Activated CD4-positive, alpha-beta T cell treated with anti-CD3 and anti-CD28 coated beads, Interleukin-2, amount 10 ng/mL, durations not matched to agents 24 days and 14 days (primary cell): ENCODE measurements at regions not wholly inside any gene's neighbourhood (a gene's known extent, or its start where the extent isn't known, plus 50 kb on each side); places are given as distances from the start of the nearest gene placed in this dataset.

ENCODE experiments used
- DNase-seq: peaks from one replicate; pipeline ENCODE4 v3.0.0; 2022
- H3K27ac Mint-ChIP-seq: one replicate; pipeline ENCODE4 v1.8.0; 2022; ENCODE audit warnings: mild to moderate bottlenecking, mixed read lengths
- H3K27me3 Mint-ChIP-seq: one replicate; pipeline ENCODE4 v1.8.0; 2022; ENCODE audit warnings: mixed read lengths
- H3K36me3 Mint-ChIP-seq: one replicate; pipeline ENCODE4 v1.8.0; 2022; ENCODE audit warnings: low read depth, mild to moderate bottlenecking, mixed read lengths
- H3K4me1 Mint-ChIP-seq: one replicate; pipeline ENCODE4 v1.8.0; 2021; ENCODE audit warnings: mixed read lengths
- H3K4me3 Mint-ChIP-seq: one replicate; pipeline ENCODE4 v1.8.0; 2022; ENCODE audit warnings: mild to moderate bottlenecking, moderate library complexity, mixed read lengths
- H3K9me3 Mint-ChIP-seq: one replicate; pipeline ENCODE4 v1.8.0; 2021; ENCODE audit warnings: mixed read lengths
- intact Hi-C: fragments of 100-400 bp; cut with micrococcal nuclease; formaldehyde crosslinking; loops from one replicate; pipeline ENCODE4 v1.15.1; 2023

DNA sequence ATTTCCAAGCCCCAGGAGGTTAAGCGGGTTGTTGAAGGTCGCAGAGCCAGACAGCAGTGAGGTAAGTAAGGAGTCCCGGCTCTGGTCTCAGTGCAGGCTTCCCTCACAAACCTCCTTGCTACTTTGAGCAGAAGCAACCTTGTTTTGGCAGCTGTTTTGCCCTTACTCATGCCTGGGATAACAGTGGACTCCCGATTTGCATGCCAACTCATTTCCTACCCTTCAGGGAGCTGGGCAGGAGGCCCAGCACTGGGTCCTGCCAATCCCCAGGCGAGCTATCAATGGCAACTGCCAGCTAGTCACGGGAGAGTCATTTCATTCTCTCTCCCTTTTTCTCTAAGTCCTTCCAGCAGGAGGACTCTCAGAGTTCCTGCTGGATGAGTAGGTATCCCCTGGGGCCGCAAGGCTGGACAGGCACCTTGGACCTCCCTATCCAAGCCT is 72.0 kb upstream of the KSR1 start:
- H3K36me3 Mint-ChIP-seq, result no peaks in the 10 kb centered on the region
- intact Hi-C loops, result no loop called here

DNA sequence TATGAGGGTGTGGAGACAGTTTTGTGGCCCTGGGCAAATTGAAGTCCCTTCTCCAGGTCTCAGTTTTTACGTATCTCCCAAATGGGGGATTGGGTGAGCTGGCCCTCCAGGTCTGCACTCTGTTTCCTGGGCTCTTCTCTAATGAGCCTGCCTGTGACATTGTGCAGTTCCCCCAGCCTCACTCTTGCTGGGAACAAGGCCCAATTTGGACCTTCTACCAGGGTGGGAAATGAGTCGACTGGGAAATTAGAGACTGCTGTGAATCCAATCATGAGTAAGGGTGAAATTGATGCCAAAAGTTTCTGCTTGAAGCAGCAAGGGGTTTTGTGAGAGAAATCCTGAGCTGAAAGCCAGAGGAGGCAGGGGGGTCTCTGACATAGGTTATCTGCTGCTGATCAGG is 71.5 kb upstream of the KSR1 start:
- Mint-ChIP-seq H3K27me3 (peaks cover 17% of the 10 kb centered on the region), H3K4me1 (peaks cover 16% of the 10 kb centered on the region), H3K9me3 (no peaks in the 10 kb centered on the region), H3K4me3 (no peak overlapping the region), H3K36me3 (no peaks in the 10 kb centered on the region), H3K27ac (no peak overlapping the region)
- intact Hi-C loops, result no loop called here
- DNase-seq, result no peak

More for the DNA sequence above, 72.0 kb upstream of the KSR1 start:
- Mint-ChIP-seq H3K4me3 (no peak overlapping the region), H3K9me3 (no peaks in the 10 kb centered on the region), H3K4me1 (peaks cover 13% of the 10 kb centered on the region), H3K27me3 (peaks cover 22% of the 10 kb centered on the region), H3K27ac (no peak overlapping the region)
- no peak for DNase-seq

DNA sequence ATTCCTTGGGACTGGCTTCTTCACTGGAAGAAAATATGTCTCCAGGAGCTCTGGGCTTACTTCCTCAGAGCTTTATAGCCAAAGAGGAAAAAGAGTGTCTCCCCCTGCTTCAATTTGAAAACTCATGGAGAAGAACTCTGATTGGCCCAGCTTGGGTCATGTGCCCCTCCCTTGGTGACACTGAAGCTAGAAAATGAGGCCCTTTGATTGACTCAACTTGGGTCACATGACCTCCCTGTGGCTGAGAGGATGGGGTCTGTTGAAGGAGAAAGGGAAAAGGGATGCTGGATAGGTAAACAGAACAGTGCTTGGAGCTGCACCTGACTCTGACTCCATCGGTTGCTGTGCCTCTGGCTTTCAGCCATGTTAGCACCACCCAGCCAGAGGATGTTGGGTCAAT is 70.6 kb upstream of the KSR1 start:
- Mint-ChIP-seq H3K4me3 (no peak overlapping the region), H3K4me1 (peaks cover 19% of the 10 kb centered on the region), H3K27me3 (peaks cover 13% of the 10 kb centered on the region), H3K9me3 (no peaks in the 10 kb centered on the region), H3K27ac (no peak overlapping the region), H3K36me3 (no peaks in the 10 kb centered on the region)
- intact Hi-C loops, result no loop called here
- no peak for DNase-seq

DNA sequence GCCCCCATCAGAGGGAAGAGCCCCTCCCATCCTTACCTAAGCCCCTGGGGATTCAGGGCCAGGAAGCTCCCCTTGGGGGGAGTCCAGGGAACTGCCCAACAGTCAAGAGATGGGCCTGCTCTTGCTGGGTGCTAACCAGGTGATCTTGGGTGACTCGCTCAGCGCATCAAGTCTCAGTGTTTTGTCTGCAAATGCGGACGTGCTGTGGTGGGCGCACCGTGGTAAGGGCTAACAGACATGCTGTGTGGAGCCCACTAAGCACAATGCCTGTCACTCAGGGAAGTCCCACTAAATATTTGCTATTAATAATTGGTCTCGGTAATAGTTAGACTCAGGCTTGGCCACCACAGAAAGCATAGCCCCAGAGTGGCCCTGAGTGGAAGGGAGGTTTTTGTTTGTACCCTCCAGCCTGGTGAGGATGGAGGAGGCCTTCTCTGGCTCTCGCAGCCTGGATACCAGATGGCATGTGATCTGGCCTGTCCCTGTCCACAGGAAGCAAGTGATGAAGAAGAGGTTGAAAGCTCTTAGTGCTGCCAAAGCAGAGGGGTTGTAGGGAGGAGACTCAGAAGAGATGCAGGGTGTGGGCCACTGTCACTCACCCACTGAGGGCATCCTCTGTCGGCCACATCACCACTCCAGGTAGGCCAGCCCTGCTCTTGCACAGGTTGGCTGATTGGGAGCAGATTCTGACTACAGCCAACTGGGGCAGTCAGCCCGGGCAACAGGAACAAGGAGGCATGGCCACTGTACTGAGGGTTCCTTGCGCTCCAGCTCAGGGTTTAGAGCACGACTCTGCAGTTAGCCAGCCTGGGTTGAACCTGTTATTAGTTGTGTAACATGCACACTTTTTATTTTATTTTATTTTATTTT is 69.8 kb upstream of the KSR1 start:
- Mint-ChIP-seq H3K36me3 (no peaks in the 10 kb centered on the region), H3K9me3 (no peaks in the 10 kb centered on the region), H3K4me3 (no peak overlapping the region), H3K27me3 (peaks cover 10% of the 10 kb centered on the region), H3K27ac (no peak overlapping the region), H3K4me1 (peaks cover 16% of the 10 kb centered on the region)
- no peak for DNase-seq
- intact Hi-C loops, result no loop called here

DNA sequence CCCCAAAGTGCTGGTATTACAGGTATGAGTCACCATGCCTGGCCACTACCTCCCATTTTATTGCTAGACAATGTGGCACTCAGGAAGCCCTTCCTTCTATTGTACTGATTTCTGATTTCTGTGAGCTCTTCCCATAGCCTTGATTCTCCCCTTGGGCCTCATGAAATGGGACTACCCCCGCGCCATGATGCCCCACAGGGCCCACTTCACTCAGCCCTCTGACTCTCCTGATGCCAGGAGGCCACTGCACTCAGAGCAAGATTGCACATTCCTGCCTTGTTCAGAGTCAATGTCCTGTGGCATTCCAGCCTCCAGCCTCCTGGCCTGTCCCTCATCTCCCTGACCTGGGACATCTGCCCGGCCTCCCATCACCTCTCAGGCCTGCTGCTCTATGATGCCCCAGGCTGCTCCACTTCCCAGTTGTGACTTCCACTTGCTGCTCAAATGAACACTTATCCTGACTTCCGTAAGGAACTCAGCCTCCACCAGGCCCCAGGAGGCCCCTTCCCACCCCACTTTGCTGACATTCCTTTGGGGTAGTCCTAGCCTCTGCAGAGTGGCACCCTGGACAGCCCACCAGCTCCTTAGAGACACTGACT is 66.6 kb upstream of the KSR1 start:
- H3K4me3 Mint-ChIP-seq, result no peak overlapping the region
- intact Hi-C loops, result no loop called here
- H3K27ac Mint-ChIP-seq, result peak overlapping the region; percentile 35

DNA sequence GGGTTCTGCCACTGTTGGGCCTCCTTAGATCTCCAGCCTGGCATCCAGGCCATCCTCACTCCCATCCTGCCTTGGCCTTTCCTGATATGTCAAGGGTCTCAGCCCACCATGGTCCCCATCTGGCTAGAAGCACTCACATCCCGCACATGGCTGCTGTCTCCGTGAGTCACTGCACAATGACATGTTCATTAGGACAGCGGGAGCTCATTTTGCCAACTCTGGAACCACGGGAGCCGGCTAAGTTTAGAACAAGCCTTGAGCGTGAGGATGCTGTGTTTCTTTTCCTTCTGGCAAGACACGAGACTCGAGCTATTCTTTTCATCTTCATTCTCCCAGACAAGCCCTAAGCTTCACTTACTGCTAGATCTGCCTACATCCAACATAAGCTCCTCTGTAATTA is 65.7 kb upstream of the KSR1 start:
- Mint-ChIP-seq H3K4me3 (no peak overlapping the region), H3K27ac (no peak overlapping the region), H3K9me3 (peaks cover 9% of the 10 kb centered on the region), H3K36me3 (no peaks in the 10 kb centered on the region), H3K27me3 (peaks cover 34% of the 10 kb centered on the region), H3K4me1 (peaks cover 16% of the 10 kb centered on the region)
- no peak for DNase-seq
- intact Hi-C loops, result no loop called here

More for the DNA sequence above, 66.6 kb upstream of the KSR1 start:
- no peak for DNase-seq
- Mint-ChIP-seq H3K4me1 (peaks cover 16% of the 10 kb centered on the region), H3K9me3 (peaks cover 4% of the 10 kb centered on the region), H3K36me3 (no peaks in the 10 kb centered on the region), H3K27me3 (peaks cover 26% of the 10 kb centered on the region)

DNA sequence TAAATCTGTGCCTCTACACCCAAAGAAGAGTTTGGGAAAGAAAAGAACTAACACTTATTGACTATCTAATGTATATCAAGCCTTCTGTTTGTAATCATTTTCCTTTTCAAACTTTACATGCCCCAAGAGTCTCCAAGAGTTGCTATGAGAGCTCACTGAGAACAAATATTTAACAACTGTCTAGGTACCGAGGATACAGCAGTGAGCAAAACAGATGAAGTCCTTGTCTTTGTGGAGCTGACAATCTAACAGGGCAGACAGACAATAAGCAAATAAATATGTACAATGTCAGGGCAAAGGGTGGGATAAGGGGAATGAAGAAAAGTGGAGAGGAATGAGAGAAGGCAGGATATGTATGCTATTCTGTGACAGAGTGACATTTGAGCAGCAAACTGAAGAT is 64.8 kb upstream of the KSR1 start:
- Mint-ChIP-seq H3K4me3 (no peak overlapping the region), H3K27me3 (peaks cover 37% of the 10 kb centered on the region), H3K27ac (no peak overlapping the region), H3K36me3 (no peaks in the 10 kb centered on the region), H3K4me1 (peaks cover 16% of the 10 kb centered on the region), H3K9me3 (peaks cover 9% of the 10 kb centered on the region)
- intact Hi-C loops, result no loop called here
- DNase-seq, result no peak

DNA sequence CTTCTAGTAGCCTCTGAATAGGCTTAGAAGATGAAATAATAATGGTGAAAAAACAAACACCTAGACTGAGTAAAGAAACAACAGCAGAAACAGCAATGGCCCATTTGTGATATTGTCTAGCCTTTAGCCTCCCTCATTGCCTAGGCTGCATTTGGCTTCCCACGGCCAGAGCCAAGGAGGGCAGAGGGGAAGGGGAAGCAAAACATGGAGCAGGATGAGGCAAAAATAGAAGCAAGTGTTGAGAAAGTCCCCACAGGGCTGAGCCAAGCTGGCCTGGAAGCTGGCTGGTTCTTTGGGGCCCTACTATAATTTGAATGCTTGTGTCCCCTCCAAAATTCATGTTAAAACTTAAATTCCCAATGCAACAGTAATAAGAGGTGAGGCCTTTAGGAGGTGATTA is 60.2 kb upstream of the KSR1 start:
- Mint-ChIP-seq H3K9me3 (peaks cover 9% of the 10 kb centered on the region), H3K36me3 (no peaks in the 10 kb centered on the region), H3K4me3 (no peak overlapping the region), H3K4me1 (no peaks in the 10 kb centered on the region), H3K27ac (no peak overlapping the region), H3K27me3 (peaks cover 45% of the 10 kb centered on the region)
- intact Hi-C loops, result no loop called here
- DNase-seq, result no peak

DNA sequence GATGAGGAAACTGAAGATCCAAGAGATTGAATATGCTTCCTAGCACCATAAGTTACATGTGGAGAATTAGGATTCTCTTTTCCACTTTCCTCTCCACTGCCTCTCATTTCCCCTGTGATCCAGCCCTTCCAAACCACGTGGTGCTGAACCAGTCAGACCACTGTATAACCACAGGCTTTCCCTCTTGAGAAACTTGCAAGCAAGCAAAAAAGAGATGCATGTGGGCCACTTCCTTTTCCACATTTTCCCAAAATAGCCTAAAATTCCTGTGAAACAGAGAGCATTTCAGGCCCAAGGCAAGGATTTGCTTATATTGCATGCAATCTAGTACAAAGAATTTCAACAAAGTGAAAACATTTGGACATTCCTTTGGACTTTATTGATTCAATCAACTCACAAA is 59.3 kb upstream of the KSR1 start:
- intact Hi-C loops, result no loop called here
- Mint-ChIP-seq H3K9me3 (peaks cover 9% of the 10 kb centered on the region), H3K27me3 (peaks cover 43% of the 10 kb centered on the region), H3K4me3 (no peak overlapping the region), H3K4me1 (no peaks in the 10 kb centered on the region), H3K36me3 (no peaks in the 10 kb centered on the region), H3K27ac (no peak overlapping the region)
- no peak for DNase-seq

DNA sequence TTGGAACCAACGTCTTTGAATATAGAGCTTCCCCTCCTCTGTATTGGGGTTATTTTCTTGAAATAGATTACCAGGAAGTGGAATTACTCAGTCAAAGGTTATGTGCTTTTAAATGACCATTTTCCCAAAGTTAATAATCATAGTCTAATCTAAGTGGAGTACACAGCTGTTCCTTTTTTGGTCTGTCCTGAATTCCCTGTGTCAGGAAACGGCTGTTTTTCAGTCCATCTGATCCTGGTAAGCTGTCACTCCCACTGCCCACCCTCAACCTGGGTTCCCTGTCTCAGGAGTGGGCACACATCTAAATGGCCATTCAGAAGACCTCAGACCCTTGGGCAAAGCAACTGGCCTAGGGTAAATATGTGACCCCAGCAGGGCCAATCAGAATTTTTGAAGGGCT is 57.6 kb upstream of the KSR1 start:
- Mint-ChIP-seq H3K9me3 (peaks cover 5% of the 10 kb centered on the region), H3K36me3 (no peaks in the 10 kb centered on the region), H3K27me3 (peaks cover 32% of the 10 kb centered on the region), H3K27ac (no peak overlapping the region), H3K4me3 (no peak overlapping the region), H3K4me1 (no peaks in the 10 kb centered on the region)
- no peak for DNase-seq
- intact Hi-C loops, result no loop called here

DNA sequence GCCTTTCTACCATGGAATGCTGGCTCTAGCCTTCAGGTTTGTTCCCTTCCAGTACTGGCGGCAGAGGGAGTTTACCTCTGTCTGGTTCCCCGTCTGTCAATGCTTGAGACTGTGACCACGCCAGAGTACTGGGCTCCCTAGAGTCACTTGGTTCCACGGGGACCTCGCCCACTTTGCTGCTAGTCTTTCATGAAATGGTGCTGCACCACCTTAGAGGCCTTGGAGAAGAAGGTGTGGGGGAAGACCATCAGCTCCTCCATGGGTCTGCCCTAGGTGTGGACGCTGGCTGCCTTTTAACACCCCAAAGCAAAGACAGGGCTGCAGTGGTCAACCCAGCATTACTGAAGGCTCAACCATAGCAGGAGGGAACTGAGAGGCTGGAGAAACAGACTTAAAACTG is 55.3 kb upstream of the KSR1 start:
- intact Hi-C loops, result no loop called here
- Mint-ChIP-seq H3K4me3 (no peak overlapping the region), H3K9me3 (no peaks in the 10 kb centered on the region), H3K36me3 (no peaks in the 10 kb centered on the region), H3K27me3 (peaks cover 13% of the 10 kb centered on the region), H3K27ac (no peak overlapping the region), H3K4me1 (no peaks in the 10 kb centered on the region)
- no peak for DNase-seq

DNA sequence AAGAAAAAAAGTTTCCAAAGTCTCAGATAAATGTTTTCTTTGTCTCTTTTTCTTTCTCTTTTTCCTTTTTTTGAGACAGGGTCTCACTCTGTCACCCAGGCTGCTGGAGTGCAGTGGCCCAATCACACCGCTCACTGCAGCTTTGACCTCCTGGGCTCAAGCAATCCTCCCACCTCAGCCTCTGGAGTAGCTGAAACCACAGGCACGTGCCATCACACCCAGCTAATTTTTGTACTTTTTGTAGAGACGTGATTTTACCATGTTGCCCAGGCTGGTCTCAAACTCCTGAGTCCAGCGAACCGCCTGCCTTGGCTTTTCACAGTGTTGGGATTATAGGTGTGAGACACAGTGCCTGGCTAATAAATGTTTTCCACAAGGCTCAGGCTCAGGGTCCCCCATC is 53.3 kb upstream of the KSR1 start:
- H3K27me3 Mint-ChIP-seq, result peaks cover 10% of the 10 kb centered on the region
- DNase-seq, result no peak
- H3K4me3 Mint-ChIP-seq, result no peak overlapping the region
- H3K27ac Mint-ChIP-seq, result no peak overlapping the region
- intact Hi-C loops, result no loop called here
- no peaks in the 10 kb centered on the region for H3K9me3 Mint-ChIP-seq
- H3K4me1 Mint-ChIP-seq, result no peaks in the 10 kb centered on the region
- H3K36me3 Mint-ChIP-seq, result no peaks in the 10 kb centered on the region

DNA sequence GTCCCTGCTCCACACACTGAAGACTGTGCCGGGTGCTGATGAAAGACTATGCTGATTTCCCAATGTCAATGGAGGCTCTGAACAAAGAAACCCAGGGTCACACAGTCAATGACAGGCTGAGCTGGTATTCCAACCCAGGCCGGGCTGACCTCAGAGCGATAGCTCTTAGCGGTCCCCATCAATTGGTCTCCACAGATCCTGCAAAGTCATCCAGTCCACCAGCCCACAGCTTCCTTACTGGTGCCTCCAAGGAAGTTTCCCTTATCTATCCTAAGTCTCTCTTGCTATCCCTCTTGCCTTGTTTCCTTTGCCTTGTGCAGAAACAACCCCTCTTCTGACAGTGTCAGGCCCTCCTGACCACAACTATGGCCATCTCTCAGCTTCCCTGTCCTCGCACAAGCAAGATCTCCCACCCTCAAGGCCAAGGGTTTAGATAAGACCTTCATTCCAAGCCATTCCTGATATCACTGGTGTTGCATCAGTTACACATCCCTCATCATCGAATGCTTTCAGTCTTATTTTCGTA is 52.7 kb upstream of the KSR1 start:
- Mint-ChIP-seq H3K9me3 (no peaks in the 10 kb centered on the region), H3K4me1 (no peaks in the 10 kb centered on the region)
- intact Hi-C loops, result no loop called here

DNA sequence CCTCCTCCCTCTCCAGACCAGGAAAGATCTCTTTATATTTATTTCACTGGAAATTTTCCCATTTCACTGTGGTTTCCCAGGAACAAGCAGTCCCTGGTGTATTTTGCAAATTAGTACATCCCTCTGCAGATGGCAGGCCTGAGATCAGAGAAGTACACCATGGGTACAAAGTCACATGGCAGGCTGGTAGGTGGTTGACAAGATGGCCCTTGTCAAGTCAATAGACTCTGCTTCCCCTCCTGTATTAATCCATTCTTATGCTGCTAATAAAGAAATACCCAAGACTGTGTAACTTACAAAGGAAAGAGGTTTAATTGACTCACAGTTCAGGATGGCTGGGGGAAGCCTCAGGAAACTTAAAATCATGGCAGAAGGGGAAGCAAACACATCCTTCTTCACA is 51.6 kb upstream of the KSR1 start:
- intact Hi-C loops, result no loop called here

More for the DNA sequence above, 52.7 kb upstream of the KSR1 start:
- Mint-ChIP-seq H3K4me3 (no peak overlapping the region), H3K36me3 (no peaks in the 10 kb centered on the region), H3K27ac (no peak overlapping the region), H3K27me3 (peaks cover 8% of the 10 kb centered on the region)
- no peak for DNase-seq

More for the DNA sequence above, 51.6 kb upstream of the KSR1 start:
- Mint-ChIP-seq H3K27ac (no peak overlapping the region), H3K4me1 (no peaks in the 10 kb centered on the region), H3K36me3 (no peaks in the 10 kb centered on the region), H3K4me3 (no peak overlapping the region), H3K9me3 (no peaks in the 10 kb centered on the region), H3K27me3 (peaks cover 9% of the 10 kb centered on the region)
- no peak for DNase-seq
